SK-N-SH (cell line): ENCODE measurements at regions not wholly inside any gene's neighbourhood (a gene's known extent, or its start where the extent isn't known, plus 50 kb on each side); places are given as distances from the start of the nearest gene placed in this dataset.

Experiments used
- CTCF ChIA-PET: fragments of 300-600, 350-600 bp; formaldehyde crosslinking; extraction: SDS; loops from one replicate; lab custom pipeline; 2021; lab: Yijun Ruan, JAX
- POLR2A ChIA-PET: fragments of 350-600 bp; sonication (Branson Sonifier 250); formaldehyde crosslinking; extraction: SDS; loops from one replicate; lab custom pipeline; 2020; ENCODE audit warnings: antibody characterized with exemption, inconsistent platforms; lab: Yijun Ruan, JAX
- DNase-seq: peaks from one replicate; pipeline ENCODE4 v3.0.0; 2012
- H2AFZ ChIP-seq: fragments of 200-600 bp; sonication (generic); 2 replicates; pipeline ENCODE4 v1.8.1; 2016; ENCODE audit warnings: antibody characterized with exemption, mild to moderate bottlenecking, low read depth
- H3F3A ChIP-seq: fragments of 200-600 bp; sonication (generic); replicated peaks from 2 replicates; pipeline ENCODE3; 2016; ENCODE audit warnings: antibody characterized with exemption, mild to moderate bottlenecking; ENCODE audit not compliant: insufficient read depth
- H3K27ac ChIP-seq, 2 experiments: fragments of 200-500 bp in 1 of 2; fragments of 200-600 bp in 1 of 2; sonication (Bioruptor generic) in 1 of 2; sonication (generic), shearing (Covaris generic) in 1 of 2; 2 replicates each; pipeline versions ENCODE4 v1.5.1 to v1.6.1; 2014 to 2016; ENCODE audit warnings: low read depth in 2 of 2, inconsistent platforms in 1 of 2, low read length in 1 of 2, mild to moderate bottlenecking in 1 of 2, mixed read lengths in 1 of 2
- H3K27me3 ChIP-seq: fragments of 200-600 bp; sonication (generic), shearing (Covaris generic); 2 replicates; pipeline ENCODE4 v1.6.1; 2016; ENCODE audit warnings: mixed run types; ENCODE audit not compliant: insufficient read depth
- H3K36me3 ChIP-seq, 2 experiments: fragments of 200-500 bp in 1 of 2; fragments of 200-600 bp in 1 of 2; sonication (Bioruptor generic) in 1 of 2; sonication (generic) in 1 of 2; replicated peaks in 1 of 2; 2 replicates each; pipeline versions ENCODE3 to v1.5.1; 2014 to 2016; ENCODE audit warnings: low read length in 1 of 2, mild to moderate bottlenecking in 1 of 2; ENCODE audit not compliant: insufficient read depth in 2 of 2, control insufficient read depth in 1 of 2
- H3K4me1 ChIP-seq, 2 experiments: fragments of 200-500 bp in 1 of 2; fragments of 200-600 bp in 1 of 2; sonication (Bioruptor generic) in 1 of 2; sonication (generic), shearing (Covaris generic) in 1 of 2; 2 replicates each; pipeline versions ENCODE4 v1.5.1 to v1.6.1; 2014 to 2016; ENCODE audit warnings: low read depth in 1 of 2, low read length in 1 of 2, mixed run types in 1 of 2; ENCODE audit not compliant: insufficient read depth in 2 of 2, control insufficient read depth in 1 of 2
- H3K4me2 ChIP-seq: fragments of 200-600 bp; sonication (generic), shearing (Covaris generic); 2 replicates; pipeline ENCODE4 v1.6.1; 2017; ENCODE audit warnings: mixed run types
- H3K4me3 ChIP-seq, 2 experiments: fragments of 200-500 bp in 1 of 2; fragments of 200-600 bp in 1 of 2; sonication (Bioruptor generic) in 1 of 2; sonication (generic), shearing (Covaris generic) in 1 of 2; 2 replicates each; pipeline versions ENCODE4 v1.5.1 to v1.8.1; 2014 to 2016; ENCODE audit warnings: low read depth in 2 of 2, inconsistent platforms in 1 of 2, low read length in 1 of 2, mild to moderate bottlenecking in 1 of 2, mixed read lengths in 1 of 2, moderate library complexity in 1 of 2
- H3K79me2 ChIP-seq: fragments of 200-600 bp; sonication (generic); 2 replicates; pipeline ENCODE4 v1.8.1; 2017; ENCODE audit warnings: mild to moderate bottlenecking; ENCODE audit not compliant: insufficient read depth
- H3K9ac ChIP-seq: fragments of 200-600 bp; sonication (generic); 2 replicates; pipeline ENCODE4 v1.6.1; 2017; ENCODE audit warnings: mixed run types
- H3K9me2 ChIP-seq: fragments of 200-600 bp; sonication (generic); 2 replicates; pipeline ENCODE4 v1.6.1; 2017; ENCODE audit warnings: mixed run types
- H3K9me3 ChIP-seq: fragments of 200-600 bp; sonication (generic); 2 replicates; pipeline ENCODE4 v1.6.1; 2017; ENCODE audit warnings: mixed run types, mild to moderate bottlenecking, moderate library complexity
- H4K20me1 ChIP-seq: fragments of 200-600 bp; sonication (generic); 2 replicates; pipeline ENCODE4 v1.6.1; 2017; ENCODE audit warnings: mild to moderate bottlenecking, mixed run types; ENCODE audit not compliant: insufficient read depth
- CHD2 ChIP-seq: fragments of 150-350 bp; IDR thresholded peaks from 2 replicates; pipeline ENCODE4 v1.6.1; 2018; ENCODE audit warnings: low read length; ENCODE audit not compliant: partially characterized antibody
- EP300 ChIP-seq, 2 experiments: IDR thresholded peaks; 2 replicates each; pipeline versions ENCODE4 v1.4.0 to v1.6.1; 2012; ENCODE audit warnings: borderline replicate concordance in 1 of 2, low read depth in 1 of 2, low read length in 1 of 2
- EZH2phosphoT487 ChIP-seq: fragments of 200-600 bp; sonication (generic); IDR thresholded peaks from 2 replicates; pipeline ENCODE4 v1.6.1; 2017; ENCODE audit warnings: low read depth, mixed run types, mild to moderate bottlenecking, antibody characterized with exemption, moderate library complexity, borderline replicate concordance
- FOXJ3 ChIP-seq: sonication (generic); formaldehyde crosslinking; IDR thresholded peaks from 2 replicates; pipeline ENCODE4 v1.5.1; 2020; ENCODE audit warnings: mild to moderate bottlenecking, missing genetic modification reagents
- FOXM1 ChIP-seq: IDR thresholded peaks from 2 replicates; pipeline ENCODE4 v1.4.0; 2012; ENCODE audit warnings: low read depth, mild to moderate bottlenecking
- GABPA ChIP-seq: IDR thresholded peaks from 2 replicates; pipeline ENCODE4 v1.4.0; 2012; ENCODE audit warnings: low read depth, mild to moderate bottlenecking
- GATA2 ChIP-seq: sonication (generic); formaldehyde crosslinking; IDR thresholded peaks from 2 replicates; pipeline ENCODE4 v1.5.0; 2020; ENCODE audit warnings: mild to moderate bottlenecking, missing genetic modification reagents
- JUND ChIP-seq: IDR thresholded peaks from 2 replicates; pipeline ENCODE4 v1.4.0; 2012
- MAX ChIP-seq: IDR thresholded peaks from 2 replicates; pipeline ENCODE4 v1.4.0; 2012; ENCODE audit warnings: low read depth
- MEF2A ChIP-seq: IDR thresholded peaks from 2 replicates; pipeline ENCODE4 v1.4.0; 2012; ENCODE audit warnings: low read depth, borderline replicate concordance
- MXI1 ChIP-seq: IDR thresholded peaks from 2 replicates; pipeline ENCODE4 v1.6.1; 2012; ENCODE audit warnings: mild to moderate bottlenecking, low read depth, low read length, improper control_type of control experiment
- NRF1 ChIP-seq: IDR thresholded peaks from 2 replicates; pipeline ENCODE4 v1.6.1; 2012; ENCODE audit warnings: low read depth, mild to moderate bottlenecking, low read length
- POLR2AphosphoS5 ChIP-seq: IDR thresholded peaks from 2 replicates; pipeline ENCODE4 v1.6.1; 2012; ENCODE audit warnings: low read depth, low read length
- RCOR1 ChIP-seq: fragments of 150-350 bp; IDR thresholded peaks from 2 replicates; pipeline ENCODE4 v1.6.1; 2017; ENCODE audit warnings: antibody characterized with exemption, low read length
- REST ChIP-seq: IDR thresholded peaks from 2 replicates; pipeline ENCODE4 v1.6.1; 2012; ENCODE audit warnings: mild to moderate bottlenecking, low read depth, low read length, moderate library complexity
- RFX5 ChIP-seq: IDR thresholded peaks from 2 replicates; pipeline ENCODE4 v1.6.1; 2012; ENCODE audit warnings: mild to moderate bottlenecking, improper control_type of control experiment, low read length
- SIN3A ChIP-seq: IDR thresholded peaks from 2 replicates; pipeline ENCODE4 v1.6.1; 2012; ENCODE audit warnings: low read depth, mild to moderate bottlenecking, low read length, moderate library complexity, borderline replicate concordance
- TEAD4 ChIP-seq: IDR thresholded peaks from 2 replicates; pipeline ENCODE4 v1.4.0; 2012; ENCODE audit warnings: mild to moderate bottlenecking, borderline replicate concordance; ENCODE audit not compliant: insufficient read depth
- WGBS: methylation state at CpG from one replicate; pipeline ENCODE4 v1.1.6; 2017; ENCODE audit warnings: low lambda C conversion rate; 5-methylcytosine and 5-hydroxymethylcytosine counted together
- TF ChIP-seq, protein P1 (sequence below): fragments of 150-350 bp; IDR thresholded peaks from 2 replicates; pipeline ENCODE4 v1.6.1; 2017; ENCODE audit warnings: antibody characterized with exemption, low read length, low read depth, borderline replicate concordance
- TF ChIP-seq, protein P2 (sequence below): fragments of 200-600 bp; sonication (generic); IDR thresholded peaks from 2 replicates; pipeline ENCODE4 v1.6.1; 2017; ENCODE audit warnings: antibody characterized with exemption, mild to moderate bottlenecking, moderate library complexity
- TF ChIP-seq, protein P3 (sequence below): fragments of 150-350 bp; IDR thresholded peaks from 2 replicates; pipeline ENCODE4 v1.6.1; 2016; ENCODE audit warnings: mild to moderate bottlenecking, low read depth, low read length

- ChIA-PET POLR2A (no interaction called here), CTCF (no interaction called here)
- no peak for TF ChIP-seq SIN3A
- no peak for TF ChIP-seq RFX5
- WGBS: 4% methylated on average over 6 of the region's 6 CpGs
- Histone ChIP-seq H3K36me3 (no peaks in the 10 kb centered on the region), H3K4me1 (no peaks in the 10 kb centered on the region), H3K9me3 (no peaks in the 10 kb centered on the region), H3K27me3 (peaks cover 8% of the 10 kb centered on the region; the same call in 1 of the 2 replicates), H2AFZ (no peak overlapping the region), H3F3A (no peaks in the 10 kb centered on the region), H3K79me2 (no peaks in the 10 kb centered on the region), H3K9ac (no peak overlapping the region), H3K9me2 (no peaks in the 10 kb centered on the region), H4K20me1 (no peaks in the 10 kb centered on the region), H3K4me3 (no peak overlapping the region), H3K27ac (no peak overlapping the region), H3K4me2 (no peak overlapping the region)
- DNase-seq: no peak
Observed at GRCh38 chr13:112240076-112240475, 136.1 kb upstream of the SPACA7 start.

GRCh38 chr13:112241288-112241687 is 134.9 kb upstream of the SPACA7 start:
- DNase-seq: no peak
- H3K27me3 ChIP-seq: peaks cover 6% of the 10 kb centered on the region; the same call in 1 of the 2 replicates
- H4K20me1 ChIP-seq: no peaks in the 10 kb centered on the region
- no peaks in the 10 kb centered on the region for H3K4me1 ChIP-seq
- 13% methylated on average over 20 of the region's 20 CpGs for WGBS
- no peaks in the 10 kb centered on the region for H3F3A ChIP-seq
- no peak overlapping the region for H3K4me3 ChIP-seq
- no peak overlapping the region for H3K9ac ChIP-seq
- H3K79me2 ChIP-seq: no peaks in the 10 kb centered on the region
- no peaks in the 10 kb centered on the region for H3K36me3 ChIP-seq
- POLR2A ChIA-PET: no interaction called here
- no peak overlapping the region for H3K4me2 ChIP-seq
- TF ChIP-seq MAX (no peak), CHD2 (no peak), FOXJ3 (CRISPR knock-in tag) (no peak), POLR2AphosphoS5 (no peak), FOXM1 (no peak), RFX5 (no peak), REST (no peak), EZH2phosphoT487 (no peak), MXI1 (no peak), EP300 (IDR thresholded peaks at IDR 0.05; ENCODE audit: borderline replicate concordance in 1 of 2, low read depth in 1 of 2, low read length in 1 of 2) (no peak), GABPA (no peak), NRF1 (no peak), TEAD4 (no peak), MEF2A (no peak), GATA2 (CRISPR knock-in tag) (no peak), RCOR1 (no peak), JUND (no peak)
- TF ChIP-seq, protein P1, sequence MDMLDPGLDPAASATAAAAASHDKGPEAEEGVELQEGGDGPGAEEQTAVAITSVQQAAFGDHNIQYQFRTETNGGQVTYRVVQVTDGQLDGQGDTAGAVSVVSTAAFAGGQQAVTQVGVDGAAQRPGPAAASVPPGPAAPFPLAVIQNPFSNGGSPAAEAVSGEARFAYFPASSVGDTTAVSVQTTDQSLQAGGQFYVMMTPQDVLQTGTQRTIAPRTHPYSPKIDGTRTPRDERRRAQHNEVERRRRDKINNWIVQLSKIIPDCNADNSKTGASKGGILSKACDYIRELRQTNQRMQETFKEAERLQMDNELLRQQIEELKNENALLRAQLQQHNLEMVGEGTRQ: no peak
- TF ChIP-seq, protein P2, sequence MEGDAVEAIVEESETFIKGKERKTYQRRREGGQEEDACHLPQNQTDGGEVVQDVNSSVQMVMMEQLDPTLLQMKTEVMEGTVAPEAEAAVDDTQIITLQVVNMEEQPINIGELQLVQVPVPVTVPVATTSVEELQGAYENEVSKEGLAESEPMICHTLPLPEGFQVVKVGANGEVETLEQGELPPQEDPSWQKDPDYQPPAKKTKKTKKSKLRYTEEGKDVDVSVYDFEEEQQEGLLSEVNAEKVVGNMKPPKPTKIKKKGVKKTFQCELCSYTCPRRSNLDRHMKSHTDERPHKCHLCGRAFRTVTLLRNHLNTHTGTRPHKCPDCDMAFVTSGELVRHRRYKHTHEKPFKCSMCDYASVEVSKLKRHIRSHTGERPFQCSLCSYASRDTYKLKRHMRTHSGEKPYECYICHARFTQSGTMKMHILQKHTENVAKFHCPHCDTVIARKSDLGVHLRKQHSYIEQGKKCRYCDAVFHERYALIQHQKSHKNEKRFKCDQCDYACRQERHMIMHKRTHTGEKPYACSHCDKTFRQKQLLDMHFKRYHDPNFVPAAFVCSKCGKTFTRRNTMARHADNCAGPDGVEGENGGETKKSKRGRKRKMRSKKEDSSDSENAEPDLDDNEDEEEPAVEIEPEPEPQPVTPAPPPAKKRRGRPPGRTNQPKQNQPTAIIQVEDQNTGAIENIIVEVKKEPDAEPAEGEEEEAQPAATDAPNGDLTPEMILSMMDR: no peak
- TF ChIP-seq, protein P3, sequence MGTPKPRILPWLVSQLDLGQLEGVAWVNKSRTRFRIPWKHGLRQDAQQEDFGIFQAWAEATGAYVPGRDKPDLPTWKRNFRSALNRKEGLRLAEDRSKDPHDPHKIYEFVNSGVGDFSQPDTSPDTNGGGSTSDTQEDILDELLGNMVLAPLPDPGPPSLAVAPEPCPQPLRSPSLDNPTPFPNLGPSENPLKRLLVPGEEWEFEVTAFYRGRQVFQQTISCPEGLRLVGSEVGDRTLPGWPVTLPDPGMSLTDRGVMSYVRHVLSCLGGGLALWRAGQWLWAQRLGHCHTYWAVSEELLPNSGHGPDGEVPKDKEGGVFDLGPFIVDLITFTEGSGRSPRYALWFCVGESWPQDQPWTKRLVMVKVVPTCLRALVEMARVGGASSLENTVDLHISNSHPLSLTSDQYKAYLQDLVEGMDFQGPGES: no peak
- no peak overlapping the region for H2AFZ ChIP-seq
- CTCF ChIA-PET: no interaction called here
- H3K27ac ChIP-seq: no peak overlapping the region
- H3K9me3 ChIP-seq: no peaks in the 10 kb centered on the region
- no peaks in the 10 kb centered on the region for H3K9me2 ChIP-seq
